Cardiac fibroblast (primary cell): ENCODE measurements at regions not wholly inside any gene's neighbourhood (a gene's known extent, or its start where the extent isn't known, plus 50 kb on each side); places are given as distances from the start of the nearest gene placed in this dataset.

ENCODE experiments used
- DNase-seq, 2 donors: peaks; one replicate each; pipeline versions ENCODE4 v3.0.0 to v3.0.0-alpha.2; 2010; ENCODE audit warnings: low read depth in 2 of 2
- H3K4me3 ChIP-seq, 2 donors: replicated peaks in 1 of 2; 1 replicate in 1 of 2; 2 replicates in 1 of 2; pipeline ENCODE4 v1.5.1; 2011; ENCODE audit warnings: low read depth in 2 of 2, low read length in 2 of 2, mild to moderate bottlenecking in 2 of 2, moderate library complexity in 1 of 2
- TF ChIP-seq, protein P1 (sequence below): IDR thresholded peaks from one replicate; pipeline ENCODE4 v1.5.1; 2011; ENCODE audit warnings: low read depth, mild to moderate bottlenecking, low read length, inconsistent platforms

- TF ChIP-seq, protein P1, sequence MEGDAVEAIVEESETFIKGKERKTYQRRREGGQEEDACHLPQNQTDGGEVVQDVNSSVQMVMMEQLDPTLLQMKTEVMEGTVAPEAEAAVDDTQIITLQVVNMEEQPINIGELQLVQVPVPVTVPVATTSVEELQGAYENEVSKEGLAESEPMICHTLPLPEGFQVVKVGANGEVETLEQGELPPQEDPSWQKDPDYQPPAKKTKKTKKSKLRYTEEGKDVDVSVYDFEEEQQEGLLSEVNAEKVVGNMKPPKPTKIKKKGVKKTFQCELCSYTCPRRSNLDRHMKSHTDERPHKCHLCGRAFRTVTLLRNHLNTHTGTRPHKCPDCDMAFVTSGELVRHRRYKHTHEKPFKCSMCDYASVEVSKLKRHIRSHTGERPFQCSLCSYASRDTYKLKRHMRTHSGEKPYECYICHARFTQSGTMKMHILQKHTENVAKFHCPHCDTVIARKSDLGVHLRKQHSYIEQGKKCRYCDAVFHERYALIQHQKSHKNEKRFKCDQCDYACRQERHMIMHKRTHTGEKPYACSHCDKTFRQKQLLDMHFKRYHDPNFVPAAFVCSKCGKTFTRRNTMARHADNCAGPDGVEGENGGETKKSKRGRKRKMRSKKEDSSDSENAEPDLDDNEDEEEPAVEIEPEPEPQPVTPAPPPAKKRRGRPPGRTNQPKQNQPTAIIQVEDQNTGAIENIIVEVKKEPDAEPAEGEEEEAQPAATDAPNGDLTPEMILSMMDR, result no peak
- no peak overlapping the region for H3K4me3 ChIP-seq
- DNase-seq, result no peak
Observed at GRCh38 chr4:127036296-127036695, 596.5 kb upstream of the INTU start.

DNA sequence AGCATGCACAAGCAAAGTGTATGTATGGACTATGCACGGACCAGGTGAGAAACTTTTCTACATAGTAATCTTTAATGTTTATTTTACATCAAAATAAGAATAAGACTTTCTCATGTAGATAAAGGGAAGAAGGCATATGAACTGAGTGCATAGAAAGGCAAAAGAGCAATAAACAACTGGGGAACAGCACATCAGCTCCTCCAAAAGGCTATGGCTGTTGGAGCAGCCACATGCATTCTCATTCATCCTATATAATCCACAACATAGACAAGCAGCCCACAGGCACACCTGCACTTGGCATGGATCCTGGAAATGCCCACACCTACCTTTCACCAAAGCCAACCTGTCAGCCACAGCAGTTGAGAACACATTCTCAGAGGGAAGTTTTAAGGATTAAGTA lies 586.9 kb upstream of the INTU start:
- DNase-seq, result peak in 1 of 2 donors; percentile 1
- TF ChIP-seq, protein P1, result no peak
- no peak overlapping the region for H3K4me3 ChIP-seq

DNA sequence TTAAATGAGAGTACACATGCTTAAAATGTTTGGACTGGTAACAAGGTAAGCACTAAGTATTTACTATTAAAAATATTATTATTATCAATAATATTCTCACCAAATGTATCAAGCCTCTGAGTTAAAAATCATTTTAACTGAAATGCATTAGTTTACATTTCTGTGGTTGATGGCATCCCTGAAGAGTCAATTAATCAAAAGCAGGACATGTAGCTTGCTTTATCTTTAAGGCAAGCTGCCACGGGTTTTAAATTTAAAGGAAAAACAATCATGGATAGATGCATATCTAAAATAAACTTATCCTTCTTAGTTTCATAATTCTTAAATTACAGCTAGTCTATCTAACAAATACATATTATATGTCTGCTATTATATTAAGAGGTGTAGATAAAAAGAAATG lies 584.8 kb upstream of the INTU start:
- TF ChIP-seq, protein P1, result no peak
- no peak for DNase-seq

DNA sequence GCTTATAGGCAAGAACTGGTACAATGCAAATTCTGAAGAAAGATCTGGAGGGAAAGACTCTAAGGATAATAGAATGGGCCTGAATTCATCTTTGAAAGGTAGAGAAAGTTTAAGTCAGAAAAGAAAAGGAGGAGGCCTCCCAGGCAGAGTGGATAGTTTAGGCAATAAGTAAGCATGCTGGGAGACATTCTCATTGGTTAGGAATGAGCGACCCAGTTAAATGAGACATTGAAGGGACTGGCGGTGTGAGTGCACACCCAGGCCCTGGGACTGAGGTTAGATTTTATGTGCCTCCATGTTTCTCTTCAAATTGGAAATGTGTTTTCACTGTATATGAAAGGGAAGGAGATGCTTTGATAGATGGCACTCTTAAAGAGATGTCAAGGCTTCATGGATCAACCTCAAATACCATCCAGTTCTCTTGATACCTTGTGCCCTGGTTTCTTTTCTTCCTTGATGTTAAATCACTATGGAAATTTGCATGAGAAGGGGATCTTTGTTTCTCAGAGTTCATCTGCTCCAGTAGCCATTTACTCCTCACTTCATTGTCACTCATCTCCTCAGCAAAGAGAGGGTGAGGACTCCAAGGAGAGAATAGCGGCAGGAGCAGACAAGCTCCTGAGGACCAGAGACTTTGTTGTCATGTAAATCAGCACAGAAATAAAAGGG lies 584.2 kb upstream of the INTU start:
- H3K4me3 ChIP-seq, result no peak overlapping the region
- no peak for DNase-seq
- TF ChIP-seq, protein P1, result no peak

More for the DNA sequence above, 584.8 kb upstream of the INTU start:
- no peak overlapping the region for H3K4me3 ChIP-seq

GRCh38 chr4:127049526-127049925 lies 583.2 kb upstream of the INTU start:
- DNase-seq, result no peak
- H3K4me3 ChIP-seq, result no peak overlapping the region
- TF ChIP-seq, protein P1, result no peak

GRCh38 chr4:127052742-127053141 lies 580.0 kb upstream of the INTU start:
- DNase-seq, result no peak
- TF ChIP-seq, protein P1, result no peak
- no peak overlapping the region for H3K4me3 ChIP-seq

DNA sequence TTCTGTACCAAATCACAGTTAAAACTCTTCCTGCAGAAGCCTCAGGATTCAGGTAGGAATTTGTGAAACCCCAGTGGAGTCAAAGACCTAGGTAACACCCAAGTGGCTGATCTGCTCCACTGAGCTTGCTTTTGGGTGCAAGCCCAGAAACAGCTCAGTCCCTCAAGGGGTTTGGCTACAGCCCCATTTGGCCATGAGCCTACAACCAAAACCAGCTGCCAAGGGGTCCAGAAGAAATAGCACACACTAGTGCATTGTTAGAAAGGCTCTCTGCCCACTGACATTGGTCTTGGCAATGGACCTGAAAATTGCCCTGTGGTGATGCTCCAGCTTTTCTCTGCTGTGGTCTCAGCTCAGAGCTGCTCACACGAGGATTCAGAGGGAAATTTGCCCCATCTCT lies 577.4 kb upstream of the INTU start:
- peak in 1 of 2 donors; percentile 56 for DNase-seq
- TF ChIP-seq, protein P1, result no peak
- H3K4me3 ChIP-seq, result no peak overlapping the region
